ENCODE measurements at regions not wholly inside any gene's neighbourhood (a gene's known extent, or its start where the extent isn't known, plus 50 kb on each side); places are given as distances from the start of the nearest gene placed in this dataset.
"Not testable (repeated sequence)": the region's sequence is repeated elsewhere in the genome, so short reads cannot be mapped to it uniquely, and the experiment has no call there.

- no peak for DNase-seq
- no peak for TF ChIP-seq GATA1 (IDR thresholded peaks at IDR 0.05; ENCODE audit: low read depth, low read length)
- TF ChIP-seq POLR2A (IDR thresholded peaks at IDR 0.05; ENCODE audit: low read length) = no peak
Observed at GRCh38 chr1:233461847-233462246, 134.3 kb downstream of the MAP3K21 start.

- DNase-seq = no peak
- no peak for TF ChIP-seq GATA1 (IDR thresholded peaks at IDR 0.05; ENCODE audit: low read depth, low read length)
- no peak for TF ChIP-seq POLR2A (IDR thresholded peaks at IDR 0.05; ENCODE audit: low read length)
Observed at GRCh38 chr1:233463333-233463732, 135.8 kb downstream of the MAP3K21 start.

- no peak for DNase-seq
- TF ChIP-seq POLR2A (IDR thresholded peaks at IDR 0.05; ENCODE audit: low read length) (no peak), GATA1 (IDR thresholded peaks at IDR 0.05; ENCODE audit: low read depth, low read length) (no peak)
Observed at GRCh38 chr1:233465745-233466343, 138.3 kb downstream of the MAP3K21 start.

GRCh38 chr1:233470741-233471499 is 143.0 kb upstream of the KCNK1 start:
- DNase-seq = no peak
- TF ChIP-seq GATA1 (IDR thresholded peaks at IDR 0.05; ENCODE audit: low read depth, low read length) = no peak
- no peak for TF ChIP-seq POLR2A (IDR thresholded peaks at IDR 0.05; ENCODE audit: low read length)

- not testable (repeated sequence) for DNase-seq
Observed at GRCh38 chr1:233471851-233472250, 142.1 kb upstream of the KCNK1 start.

- DNase-seq = not testable (repeated sequence)
Observed at GRCh38 chr1:233472796-233473195, 141.1 kb upstream of the KCNK1 start.

- TF ChIP-seq POLR2A (IDR thresholded peaks at IDR 0.05; ENCODE audit: low read length) = no peak
- TF ChIP-seq GATA1 (IDR thresholded peaks at IDR 0.05; ENCODE audit: low read depth, low read length) = no peak
- DNase-seq = no peak
Observed at GRCh38 chr1:233473549-233474204, 140.2 kb upstream of the KCNK1 start.

GRCh38 chr1:233477359-233477758 is 136.5 kb upstream of the KCNK1 start:
- TF ChIP-seq GATA1 (IDR thresholded peaks at IDR 0.05; ENCODE audit: low read depth, low read length) = no peak
- TF ChIP-seq POLR2A (IDR thresholded peaks at IDR 0.05; ENCODE audit: low read length) = no peak
- DNase-seq = no peak

- DNase-seq = no peak
- TF ChIP-seq GATA1 (IDR thresholded peaks at IDR 0.05; ENCODE audit: low read depth, low read length) (no peak), POLR2A (IDR thresholded peaks at IDR 0.05; ENCODE audit: low read length) (no peak)
Observed at GRCh38 chr1:233478611-233479010, 135.3 kb upstream of the KCNK1 start.

GRCh38 chr1:233479110-233479890 is 134.6 kb upstream of the KCNK1 start:
- no peak for TF ChIP-seq GATA1 (IDR thresholded peaks at IDR 0.05; ENCODE audit: low read depth, low read length)
- TF ChIP-seq POLR2A (IDR thresholded peaks at IDR 0.05; ENCODE audit: low read length) = no peak

GRCh38 chr1:233480198-233480597 is 133.7 kb upstream of the KCNK1 start:
- TF ChIP-seq GATA1 (IDR thresholded peaks at IDR 0.05; ENCODE audit: low read depth, low read length) (no peak), POLR2A (IDR thresholded peaks at IDR 0.05; ENCODE audit: low read length) (no peak)
- DNase-seq = no peak

More at GRCh38 chr1:233479110-233479890, 134.6 kb upstream of the KCNK1 start:
- no peak for DNase-seq

- DNase-seq = no peak
- TF ChIP-seq GATA1 (IDR thresholded peaks at IDR 0.05; ENCODE audit: low read depth, low read length) = no peak
- no peak for TF ChIP-seq POLR2A (IDR thresholded peaks at IDR 0.05; ENCODE audit: low read length)
Observed at GRCh38 chr1:233482388-233482787, 131.5 kb upstream of the KCNK1 start.

GRCh38 chr1:233485385-233485784 is 128.5 kb upstream of the KCNK1 start:
- DNase-seq = no peak
- TF ChIP-seq GATA1 (IDR thresholded peaks at IDR 0.05; ENCODE audit: low read depth, low read length) (no peak), POLR2A (IDR thresholded peaks at IDR 0.05; ENCODE audit: low read length) (no peak)

GRCh38 chr1:233485809-233486398 is 128.0 kb upstream of the KCNK1 start:
- TF ChIP-seq POLR2A (IDR thresholded peaks at IDR 0.05; ENCODE audit: low read length) (no peak), GATA1 (IDR thresholded peaks at IDR 0.05; ENCODE audit: low read depth, low read length) (no peak)
- DNase-seq = no peak

All from erythroblast (primary cell).